Brain microvascular endothelial cell (primary cell): ENCODE measurements at regions not wholly inside any gene's neighbourhood (a gene's known extent, or its start where the extent isn't known, plus 50 kb on each side); places are given as distances from the start of the nearest gene placed in this dataset.

Source experiments
- DNase-seq: peaks from one replicate; pipeline ENCODE4 v3.0.0-alpha.2; 2020
- H3K27ac ChIP-seq: fragments of 250-450 bp; sonication (Bioruptor Pico); 2 replicates; pipeline ENCODE4 v1.5.1; 2020; ENCODE audit warnings: mild to moderate bottlenecking, moderate library complexity
- H3K27me3 ChIP-seq: fragments of 250-450 bp; sonication (Bioruptor Pico); replicated peaks from 2 replicates; pipeline ENCODE4 v1.5.1; 2020; ENCODE audit warnings: mild to moderate bottlenecking
- H3K36me3 ChIP-seq: fragments of 250-450 bp; sonication (Bioruptor Pico); replicated peaks from 2 replicates; pipeline ENCODE4 v1.5.1; 2020; ENCODE audit warnings: mild to moderate bottlenecking
- H3K4me3 ChIP-seq: 2 replicates; pipeline ENCODE4 v1.5.1; 2011; ENCODE audit warnings: low read depth, mild to moderate bottlenecking, control low read depth, low read length, moderate library complexity
- CTCF ChIP-seq: IDR thresholded peaks from 2 replicates; pipeline ENCODE4 v1.5.1; 2011; ENCODE audit warnings: low read depth, mild to moderate bottlenecking, moderate library complexity, low read length, control low read depth, inconsistent platforms; ENCODE audit errors: missing control alignments
- in situ Hi-C: cut with HindIII; loops from 2 replicates; pipeline ENCODE4 v1.10.0; 2017; ENCODE audit warnings: low sequenced_read_pairs, low pct_ligation_motif_present

DNA sequence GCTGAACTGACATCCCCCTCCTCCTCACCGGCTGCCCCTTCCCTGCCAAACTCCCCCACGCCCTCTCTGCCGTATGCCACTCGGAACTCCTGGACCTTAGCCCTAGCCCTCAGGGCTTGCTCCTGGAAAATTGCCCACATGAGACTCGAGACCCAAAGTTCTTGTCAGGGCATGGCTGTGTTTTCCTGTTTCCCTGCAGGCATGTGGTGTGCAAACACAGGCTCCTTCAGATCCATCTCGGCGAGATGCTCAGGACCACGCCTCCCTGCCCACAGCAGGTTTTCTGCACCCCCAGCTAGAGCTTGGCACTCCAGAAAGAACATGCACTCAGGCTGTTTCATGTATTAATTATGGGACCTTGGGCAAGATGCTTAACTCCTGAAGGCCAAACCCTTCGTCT lies 1480.4 kb downstream of the BRD1 start:
- in situ Hi-C loops, result no loop called here
- DNase-seq, result no peak

GRCh38 chr22:48346911-48347310 lies 1480.8 kb downstream of the BRD1 start:
- in situ Hi-C loops, result no loop called here
- Histone ChIP-seq H3K36me3 (no peaks in the 10 kb centered on the region), H3K27me3 (no peaks in the 10 kb centered on the region), H3K4me3 (no peak overlapping the region), H3K27ac (no peak overlapping the region)
- TF ChIP-seq CTCF, result no peak
- DNase-seq, result no peak

More for the DNA sequence above, 1480.4 kb downstream of the BRD1 start:
- H3K27ac ChIP-seq, result no peak overlapping the region
- no peak for TF ChIP-seq CTCF
- H3K27me3 ChIP-seq, result no peaks in the 10 kb centered on the region
- H3K36me3 ChIP-seq, result no peaks in the 10 kb centered on the region
- H3K4me3 ChIP-seq, result no peak overlapping the region

DNA sequence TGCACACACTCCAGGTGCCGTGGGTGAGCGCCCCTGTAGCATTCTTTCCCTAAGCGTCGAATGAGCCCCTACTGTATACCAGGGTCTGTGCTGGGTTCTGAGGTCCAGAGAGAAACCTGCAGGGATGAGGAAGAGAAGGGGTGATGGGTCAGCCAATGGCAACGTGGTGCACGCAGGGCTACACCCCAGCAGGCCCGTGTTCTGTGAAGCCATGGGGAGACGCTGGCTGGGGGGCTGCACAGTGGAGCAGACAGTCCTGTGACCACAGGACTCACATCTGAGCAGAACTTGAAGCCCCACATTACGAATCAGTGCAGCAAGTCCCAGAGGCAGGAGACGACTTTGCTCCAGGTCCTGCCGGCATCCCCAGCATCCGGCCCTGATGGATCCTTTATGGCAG lies 1481.4 kb downstream of the BRD1 start:
- no peak for TF ChIP-seq CTCF
- H3K36me3 ChIP-seq, result no peaks in the 10 kb centered on the region
- no peak for DNase-seq
- no peak overlapping the region for H3K4me3 ChIP-seq
- no peak overlapping the region for H3K27ac ChIP-seq
- no peaks in the 10 kb centered on the region for H3K27me3 ChIP-seq
- in situ Hi-C loops, result no loop called here

- DNase-seq, result no peak
- Histone ChIP-seq H3K27me3 (no peaks in the 10 kb centered on the region), H3K36me3 (no peaks in the 10 kb centered on the region), H3K4me3 (no peak overlapping the region), H3K27ac (no peak overlapping the region)
- TF ChIP-seq CTCF, result no peak
- in situ Hi-C loops, result no loop called here
Measured at GRCh38 chr22:48345631-48346030, 1482.0 kb downstream of the BRD1 start.

DNA sequence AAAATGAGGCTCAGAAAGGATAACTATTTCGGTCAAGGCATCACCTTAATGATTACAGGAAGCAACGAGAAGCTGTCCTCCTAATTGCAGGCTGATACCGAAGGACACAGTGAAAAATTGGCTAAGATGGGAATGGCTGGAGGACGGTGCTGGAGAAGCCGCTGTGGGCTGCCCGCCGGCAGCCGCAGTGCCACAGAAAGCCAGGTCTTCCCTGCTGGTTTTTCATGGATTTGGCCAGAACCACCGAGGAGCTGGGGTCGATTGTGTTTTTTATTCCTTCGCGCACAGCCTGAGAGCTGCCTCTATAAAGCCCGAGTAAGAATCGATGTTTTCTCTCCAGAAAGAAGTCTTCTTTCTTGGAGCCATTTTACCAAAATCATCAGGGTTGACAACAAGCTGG lies 1484.2 kb downstream of the BRD1 start:
- Histone ChIP-seq H3K4me3 (no peak overlapping the region), H3K27me3 (no peaks in the 10 kb centered on the region), H3K27ac (no peak overlapping the region), H3K36me3 (no peaks in the 10 kb centered on the region)
- TF ChIP-seq CTCF, result no peak
- in situ Hi-C loops, result no loop called here
- DNase-seq, result no peak

GRCh38 chr22:48342732-48343131 lies 1484.9 kb downstream of the BRD1 start:
- in situ Hi-C loops, result no loop called here
- H3K36me3 ChIP-seq, result no peaks in the 10 kb centered on the region
- H3K4me3 ChIP-seq, result no peak overlapping the region
- DNase-seq, result no peak
- H3K27me3 ChIP-seq, result no peaks in the 10 kb centered on the region
- H3K27ac ChIP-seq, result no peak overlapping the region
- no peak for TF ChIP-seq CTCF
